CD14-positive monocyte (primary cell): ENCODE measurements at regions not wholly inside any gene's neighbourhood (a gene's known extent, or its start where the extent isn't known, plus 50 kb on each side); places are given as distances from the start of the nearest gene placed in this dataset.

ENCODE experiments used
- DNase-seq, 3 donors: peaks; one replicate each; pipeline ENCODE4 v3.0.0-alpha.2; 2011 to 2022
- H2AFZ ChIP-seq: 2 replicates; pipeline ENCODE4 v1.6.0; 2012; ENCODE audit warnings: mild to moderate bottlenecking, low read depth, low read length, inconsistent platforms; ENCODE audit not compliant: insufficient read depth, poor library complexity, severe bottlenecking
- H3K27ac ChIP-seq, 2 donors: 1 replicate in 1 of 2; 2 replicates in 1 of 2; pipeline ENCODE4 v1.5.1; 2012 to 2013; ENCODE audit warnings: low read length in 2 of 2, control low read depth in 1 of 2, inconsistent platforms in 1 of 2, low read depth in 1 of 2, mild to moderate bottlenecking in 1 of 2
- H3K27me3 ChIP-seq, 2 donors: one replicate each; pipeline versions ENCODE4 v1.6.0 to v1.6.1; 2011 to 2013; ENCODE audit warnings: low read length in 2 of 2; ENCODE audit not compliant: control insufficient read depth in 2 of 2, insufficient read depth in 2 of 2
- H3K36me3 ChIP-seq, 2 donors: replicated peaks in 1 of 2; 1 replicate in 1 of 2; 2 replicates in 1 of 2; pipeline versions ENCODE4 v1.5.1 to v1.6.1; 2012 to 2013; ENCODE audit warnings: low read length in 2 of 2, control low read depth in 1 of 2, inconsistent platforms in 1 of 2, mild to moderate bottlenecking in 1 of 2; ENCODE audit not compliant: insufficient read depth in 2 of 2, control insufficient read depth in 1 of 2
- H3K4me1 ChIP-seq, 2 donors: 1 replicate in 1 of 2; 2 replicates in 1 of 2; pipeline versions ENCODE4 v1.5.1 to v1.6.1; 2012 to 2013; ENCODE audit warnings: low read length in 2 of 2, control low read depth in 1 of 2, inconsistent platforms in 1 of 2, mild to moderate bottlenecking in 1 of 2, moderate library complexity in 1 of 2; ENCODE audit not compliant: insufficient read depth in 2 of 2, control insufficient read depth in 1 of 2
- H3K4me2 ChIP-seq: replicated peaks from 2 replicates; pipeline ENCODE3; 2012; ENCODE audit warnings: low read length, moderate library complexity, mild to moderate bottlenecking; ENCODE audit not compliant: poor library complexity, severe bottlenecking; ENCODE audit errors: extremely low read depth
- H3K4me3 ChIP-seq, 3 experiments: fragments of 200-600 bp in 1 of 3; sonication (generic) in 1 of 3; replicated peaks in 1 of 3; 1 replicate in 2 of 3; 2 replicates in 1 of 3; pipeline ENCODE4 v1.5.1; 2011 to 2013; ENCODE audit warnings: low read length in 3 of 3, mild to moderate bottlenecking in 3 of 3, control low read depth in 2 of 3, low read depth in 2 of 3, inconsistent platforms in 1 of 3, moderate library complexity in 1 of 3
- H3K79me2 ChIP-seq: 2 replicates; pipeline ENCODE4 v1.6.0; 2012; ENCODE audit warnings: mild to moderate bottlenecking, control low read depth, inconsistent platforms, low read length, moderate library complexity; ENCODE audit not compliant: insufficient read depth
- H3K9ac ChIP-seq: 2 replicates; pipeline ENCODE4 v1.6.0; 2017; ENCODE audit warnings: low read length, mild to moderate bottlenecking; ENCODE audit not compliant: insufficient read depth, poor library complexity, severe bottlenecking
- H3K9me3 ChIP-seq, 2 donors: replicated peaks in 1 of 2; 1 replicate in 1 of 2; 2 replicates in 1 of 2; pipeline versions ENCODE4 v1.5.1 to v1.6.1; 2012 to 2013; ENCODE audit warnings: low read length in 2 of 2, control low read depth in 1 of 2; ENCODE audit not compliant: control insufficient read depth in 1 of 2, insufficient read depth in 1 of 2
- H4K20me1 ChIP-seq: 2 replicates; pipeline ENCODE4 v1.6.0; 2012; ENCODE audit warnings: mild to moderate bottlenecking, low read length, control low read depth, moderate library complexity; ENCODE audit not compliant: insufficient read depth
- H3K27ac Mint-ChIP-seq, 7 donors: one replicate each; pipeline ENCODE4 v1.8.0; 2020; ENCODE audit warnings: mild to moderate bottlenecking in 7 of 7, mixed read lengths in 7 of 7, moderate library complexity in 6 of 7, inconsistent platforms in 2 of 7
- H3K27me3 Mint-ChIP-seq, 3 donors: one replicate each; pipeline ENCODE4 v1.8.0; 2021 to 2022; ENCODE audit warnings: low read depth in 3 of 3, mild to moderate bottlenecking in 3 of 3, mixed read lengths in 3 of 3, moderate library complexity in 3 of 3, inconsistent platforms in 1 of 3
- H3K36me3 Mint-ChIP-seq, 2 donors: one replicate each; pipeline ENCODE4 v1.8.0; 2020; ENCODE audit warnings: mixed read lengths in 2 of 2, inconsistent platforms in 1 of 2, mild to moderate bottlenecking in 1 of 2
- H3K4me1 Mint-ChIP-seq: one replicate; pipeline ENCODE4 v1.8.0; 2020; ENCODE audit warnings: mild to moderate bottlenecking, mixed read lengths
- H3K4me3 Mint-ChIP-seq, 2 donors: one replicate each; pipeline ENCODE4 v1.8.0; 2020; ENCODE audit warnings: mild to moderate bottlenecking in 2 of 2, mixed read lengths in 2 of 2, moderate library complexity in 1 of 2
- H3K9me3 Mint-ChIP-seq, 7 donors: one replicate each; pipeline ENCODE4 v1.8.0; 2020 to 2022; ENCODE audit warnings: mixed read lengths in 7 of 7, mild to moderate bottlenecking in 6 of 7, moderate library complexity in 6 of 7, inconsistent platforms in 2 of 7
- CTCF ChIP-seq: fragments of 200-600 bp; IDR thresholded peaks from one replicate; pipeline ENCODE4 v1.8.0; 2022; ENCODE audit warnings: antibody characterized with exemption, mild to moderate bottlenecking
- WGBS: methylation state at CpG from one replicate; pipeline ENCODE4 v1.1.5; 2013; ENCODE audit warnings: missing lambda C conversion rate; ENCODE audit not compliant: insufficient coverage; 5-methylcytosine and 5-hydroxymethylcytosine counted together
- intact Hi-C, 2 donors: fragments of 100-400 bp; cut with micrococcal nuclease; formaldehyde crosslinking; loops; one replicate each; pipeline versions ENCODE4 v1.15.0 to v1.15.1; 2023

- H3K27ac ChIP-seq, result no peak overlapping the region
- H3K79me2 ChIP-seq, result no peaks in the 10 kb centered on the region
- TF ChIP-seq CTCF, result no peak
- Mint-ChIP-seq H3K27me3 (peaks cover 5 to 10% (median 6%) of the 10 kb centered on the region in 3 donors), H3K27ac (no peak overlapping the region), H3K4me1 (peaks cover 6% of the 10 kb centered on the region), H3K4me3 (peak overlapping the region in 1 of 2 donors; percentile 75), H3K36me3 (no peaks in the 10 kb centered on the region), H3K9me3 (peaks cover 0 to 6% (median 2%) of the 10 kb centered on the region in 7 donors)
- no peaks in the 10 kb centered on the region for H4K20me1 ChIP-seq
- no peak overlapping the region for H3K9ac ChIP-seq
- H3K4me2 ChIP-seq, result no peak overlapping the region
- DNase-seq, result no peak
- H3K4me3 ChIP-seq, result no peak overlapping the region
- peaks cover 0 to 4% of the 10 kb centered on the region in 2 donors for H3K9me3 ChIP-seq
- H2AFZ ChIP-seq, result no peak overlapping the region
- no peaks in the 10 kb centered on the region for H3K36me3 ChIP-seq
- intact Hi-C loops, result no loop called here
- no peaks in the 10 kb centered on the region for H3K27me3 ChIP-seq
- 100% methylated on average over 1 of the region's 9 CpGs for WGBS
- H3K4me1 ChIP-seq, result no peaks in the 10 kb centered on the region
Measured at GRCh38 chr10:3946234-3947229, 161.5 kb upstream of the KLF6 start.

- Histone ChIP-seq H3K4me2 (no peak overlapping the region), H3K9me3 (peaks cover 0 to 4% of the 10 kb centered on the region in 2 donors), H3K4me3 (no peak overlapping the region), H3K27ac (no peak overlapping the region), H3K9ac (no peak overlapping the region), H3K4me1 (no peaks in the 10 kb centered on the region), H2AFZ (no peak overlapping the region), H3K36me3 (no peaks in the 10 kb centered on the region), H3K27me3 (no peaks in the 10 kb centered on the region), H4K20me1 (no peaks in the 10 kb centered on the region), H3K79me2 (no peaks in the 10 kb centered on the region)
- H3K27me3 Mint-ChIP-seq, result peaks cover 6 to 10% (median 7%) of the 10 kb centered on the region in 3 donors
- H3K4me1 Mint-ChIP-seq, result peaks cover 6% of the 10 kb centered on the region
- no peak overlapping the region for H3K4me3 Mint-ChIP-seq
- intact Hi-C loops, result no loop called here
- no peak for DNase-seq
- no peaks in the 10 kb centered on the region for H3K36me3 Mint-ChIP-seq
- TF ChIP-seq CTCF, result no peak
- no peak overlapping the region for H3K27ac Mint-ChIP-seq
- H3K9me3 Mint-ChIP-seq, result peaks cover 0 to 6% (median 2%) of the 10 kb centered on the region in 7 donors
- WGBS, result 89% methylated on average over 3 of the region's 5 CpGs
Measured at GRCh38 chr10:3945026-3945425, 160.0 kb upstream of the KLF6 start.
